Medulla oblongata (tissue), 1 donor: ENCODE measurements at regions not wholly inside any gene's neighbourhood (a gene's known extent, or its start where the extent isn't known, plus 50 kb on each side); places are given as distances from the start of the nearest gene placed in this dataset.

Experiments
- DNase-seq: peaks from one replicate; pipeline ENCODE4 v3.0.0-alpha.2; 2015; ENCODE audit errors: extremely low spot score

GRCh38 chr5:3825531-3826451, 230.2 kb downstream of the IRX1 start:
- DNase-seq, result peak; percentile 28

- DNase-seq, result no peak
Measured at GRCh38 chr5:3827624-3828023, 232.0 kb downstream of the IRX1 start.

- DNase-seq, result no peak
Measured at GRCh38 chr5:3828761-3829160, 233.1 kb downstream of the IRX1 start.

GRCh38 chr5:3833566-3833965, 237.9 kb downstream of the IRX1 start:
- DNase-seq, result no peak

- DNase-seq, result no peak
Measured at GRCh38 chr5:3835811-3836210, 240.2 kb downstream of the IRX1 start.

- no peak for DNase-seq
Measured at GRCh38 chr5:3836528-3836927, 240.9 kb downstream of the IRX1 start.

- DNase-seq, result no peak
Measured at GRCh38 chr5:3837506-3837905, 241.9 kb downstream of the IRX1 start.

- DNase-seq, result no peak
Measured at GRCh38 chr5:3839151-3839550, 243.5 kb downstream of the IRX1 start.

GRCh38 chr5:3842591-3842990, 247.0 kb downstream of the IRX1 start:
- no peak for DNase-seq

GRCh38 chr5:3843706-3844105, 248.1 kb downstream of the IRX1 start:
- DNase-seq, result peak; percentile 18

- no peak for DNase-seq
Measured at GRCh38 chr5:3844266-3844665, 248.6 kb downstream of the IRX1 start.

GRCh38 chr5:3845230-3845629, 249.6 kb downstream of the IRX1 start:
- DNase-seq, result no peak

GRCh38 chr5:3852161-3852916, 256.7 kb downstream of the IRX1 start:
- no peak for DNase-seq

- no peak for DNase-seq
Measured at GRCh38 chr5:3853362-3853761, 257.7 kb downstream of the IRX1 start.

GRCh38 chr5:3854188-3854821, 258.7 kb downstream of the IRX1 start:
- no peak for DNase-seq

- no peak for DNase-seq
Measured at GRCh38 chr5:3856036-3856435, 260.4 kb downstream of the IRX1 start.

GRCh38 chr5:3858524-3858923, 262.9 kb downstream of the IRX1 start:
- DNase-seq, result no peak

- no peak for DNase-seq
Measured at GRCh38 chr5:3862906-3863305, 267.3 kb downstream of the IRX1 start.

- no peak for DNase-seq
Measured at GRCh38 chr5:3875144-3875543, 279.5 kb downstream of the IRX1 start.

- no peak for DNase-seq
Measured at GRCh38 chr5:3878267-3878666, 282.6 kb downstream of the IRX1 start.

- no peak for DNase-seq
Measured at GRCh38 chr5:3883040-3883439, 287.4 kb downstream of the IRX1 start.
